ENCODE measurements at regions not wholly inside any gene's neighbourhood (a gene's known extent, or its start where the extent isn't known, plus 50 kb on each side); places are given as distances from the start of the nearest gene placed in this dataset.
"Not testable (repeated sequence)": the region's sequence is repeated elsewhere in the genome, so short reads cannot be mapped to it uniquely, and the experiment has no call there.

GRCh38 chr13:87087741-87088140 is 583.4 kb upstream of the SLITRK5 start:
- DNase-seq (ENCODE audit: low read depth in 2 of 2), result no peak

- DNase-seq (ENCODE audit: low read depth in 2 of 2), result no peak
Measured at GRCh38 chr13:87089391-87089790, 581.8 kb upstream of the SLITRK5 start.

GRCh38 chr13:87093399-87093798 is 577.8 kb upstream of the SLITRK5 start:
- no peak for DNase-seq (ENCODE audit: low read depth in 2 of 2)

- no peak for DNase-seq (ENCODE audit: low read depth in 2 of 2)
Measured at GRCh38 chr13:87094646-87095045, 576.5 kb upstream of the SLITRK5 start.

GRCh38 chr13:87100431-87100830 is 570.7 kb upstream of the SLITRK5 start:
- DNase-seq (ENCODE audit: low read depth in 2 of 2), result no peak

- DNase-seq (ENCODE audit: low read depth in 2 of 2), result no peak
Measured at GRCh38 chr13:87107651-87108050, 563.5 kb upstream of the SLITRK5 start.

- no peak for DNase-seq (ENCODE audit: low read depth in 2 of 2)
Measured at GRCh38 chr13:87120476-87120875, 550.7 kb upstream of the SLITRK5 start.

GRCh38 chr13:87122551-87122950 is 548.6 kb upstream of the SLITRK5 start:
- DNase-seq (ENCODE audit: low read depth in 2 of 2), result no peak

GRCh38 chr13:87123987-87124784 is 547.0 kb upstream of the SLITRK5 start:
- peak in 1 of 2 donors; percentile 17 for DNase-seq (ENCODE audit: low read depth in 2 of 2)

- DNase-seq (ENCODE audit: low read depth in 2 of 2), result no peak
Measured at GRCh38 chr13:87124785-87125074, 546.4 kb upstream of the SLITRK5 start.

- no peak for DNase-seq (ENCODE audit: low read depth in 2 of 2)
Measured at GRCh38 chr13:87128036-87128435, 543.1 kb upstream of the SLITRK5 start.

GRCh38 chr13:87128491-87128890 is 542.7 kb upstream of the SLITRK5 start:
- DNase-seq (ENCODE audit: low read depth in 2 of 2), result no peak

- DNase-seq (ENCODE audit: low read depth in 2 of 2), result no peak
Measured at GRCh38 chr13:87129602-87130300, 541.4 kb upstream of the SLITRK5 start.

GRCh38 chr13:87130423-87130822 is 540.7 kb upstream of the SLITRK5 start:
- DNase-seq (ENCODE audit: low read depth in 2 of 2), result no peak

- DNase-seq (ENCODE audit: low read depth in 2 of 2), result no peak
Measured at GRCh38 chr13:87131611-87132010, 539.6 kb upstream of the SLITRK5 start.

GRCh38 chr13:87138866-87139265 is 532.3 kb upstream of the SLITRK5 start:
- DNase-seq (ENCODE audit: low read depth in 2 of 2), result no peak

- DNase-seq (ENCODE audit: low read depth in 2 of 2), result no peak
Measured at GRCh38 chr13:87147076-87147475, 524.1 kb upstream of the SLITRK5 start.

- DNase-seq (ENCODE audit: low read depth in 2 of 2), result no peak
Measured at GRCh38 chr13:87153371-87153770, 517.8 kb upstream of the SLITRK5 start.

- no peak for DNase-seq (ENCODE audit: low read depth in 2 of 2)
Measured at GRCh38 chr13:87166348-87166747, 504.8 kb upstream of the SLITRK5 start.

GRCh38 chr13:87168390-87168789 is 502.8 kb upstream of the SLITRK5 start:
- no peak for DNase-seq (ENCODE audit: low read depth in 2 of 2)

- DNase-seq (ENCODE audit: low read depth in 2 of 2), result no peak
Measured at GRCh38 chr13:87169337-87169736, 501.8 kb upstream of the SLITRK5 start.

GRCh38 chr13:87172166-87172835 is 498.9 kb upstream of the SLITRK5 start:
- no peak for DNase-seq (ENCODE audit: low read depth in 2 of 2)

- not testable (repeated sequence) for DNase-seq (ENCODE audit: low read depth in 2 of 2)
Measured at GRCh38 chr13:87185138-87185537, 486.0 kb upstream of the SLITRK5 start.

Data from lung microvascular endothelial cell (primary cell).